Duodenal mucosa (tissue), 2 donors: ENCODE measurements at regions not wholly inside any gene's neighbourhood (a gene's known extent, or its start where the extent isn't known, plus 50 kb on each side); places are given as distances from the start of the nearest gene placed in this dataset.

ENCODE experiments used
- H3K27ac ChIP-seq: one replicate; pipeline ENCODE4 v1.7.0; 2013; ENCODE audit warnings: low read depth, low read length
- H3K27me3 ChIP-seq, 2 donors: one replicate each; pipeline ENCODE4 v1.7.0; 2013; ENCODE audit warnings: low read length in 2 of 2, control low read depth in 1 of 2; ENCODE audit not compliant: insufficient read depth in 2 of 2, control insufficient read depth in 1 of 2
- H3K36me3 ChIP-seq, 2 donors: one replicate each; pipeline ENCODE4 v1.7.0; 2013; ENCODE audit warnings: low read length in 2 of 2, control low read depth in 1 of 2; ENCODE audit not compliant: insufficient read depth in 2 of 2, control insufficient read depth in 1 of 2
- H3K4me1 ChIP-seq, 2 donors: one replicate each; pipeline ENCODE4 v1.7.0; 2013; ENCODE audit warnings: low read length in 2 of 2, control low read depth in 1 of 2; ENCODE audit not compliant: insufficient read depth in 2 of 2, control insufficient read depth in 1 of 2
- H3K4me3 ChIP-seq, 2 donors: one replicate each; pipeline ENCODE4 v1.7.0; 2013; ENCODE audit warnings: low read length in 2 of 2, low read depth in 1 of 2
- H3K9ac ChIP-seq, 2 donors: one replicate each; pipeline ENCODE4 v1.7.0; 2013; ENCODE audit warnings: low read length in 2 of 2, low read depth in 1 of 2
- H3K9me3 ChIP-seq, 2 donors: one replicate each; pipeline ENCODE4 v1.7.0; 2013; ENCODE audit warnings: low read length in 2 of 2, control low read depth in 1 of 2; ENCODE audit not compliant: control insufficient read depth in 1 of 2

- Histone ChIP-seq H3K27me3 (no peaks in the 10 kb centered on the region), H3K4me1 (no peaks in the 10 kb centered on the region), H3K4me3 (no peak overlapping the region), H3K9me3 (no peaks in the 10 kb centered on the region), H3K27ac (no peak overlapping the region), H3K9ac (no peak overlapping the region), H3K36me3 (no peaks in the 10 kb centered on the region)
These were observed 92.4 kb upstream of the WDR17 start for GRCh38 chr4:175973027-175973923.

GRCh38 chr4:175983636-175984035 is 82.0 kb upstream of the WDR17 start:
- no peak overlapping the region for H3K27ac ChIP-seq
- H3K27me3 ChIP-seq: no peaks in the 10 kb centered on the region
- no peak overlapping the region for H3K9ac ChIP-seq
- H3K4me1 ChIP-seq: no peaks in the 10 kb centered on the region
- H3K4me3 ChIP-seq: no peak overlapping the region
- H3K9me3 ChIP-seq: no peaks in the 10 kb centered on the region
- no peaks in the 10 kb centered on the region for H3K36me3 ChIP-seq

- no peak overlapping the region for H3K4me3 ChIP-seq
These were observed 79.0 kb upstream of the WDR17 start for GRCh38 chr4:175986668-175987067.

GRCh38 chr4:175988511-175988910 is 77.1 kb upstream of the WDR17 start:
- Histone ChIP-seq H3K27ac (no peak overlapping the region), H3K4me1 (no peaks in the 10 kb centered on the region)

More at GRCh38 chr4:175986668-175987067, 79.0 kb upstream of the WDR17 start:
- Histone ChIP-seq H3K9me3 (no peaks in the 10 kb centered on the region), H3K4me1 (no peaks in the 10 kb centered on the region), H3K36me3 (no peaks in the 10 kb centered on the region), H3K9ac (no peak overlapping the region), H3K27me3 (no peaks in the 10 kb centered on the region), H3K27ac (no peak overlapping the region)

GRCh38 chr4:175996206-175996605 is 69.4 kb upstream of the WDR17 start:
- H3K27ac ChIP-seq: no peak overlapping the region
- no peaks in the 10 kb centered on the region for H3K9me3 ChIP-seq
- no peaks in the 10 kb centered on the region for H3K4me1 ChIP-seq
- peaks cover 3% of the 10 kb centered on the region in 2 donors for H3K27me3 ChIP-seq
- no peak overlapping the region for H3K4me3 ChIP-seq
- no peaks in the 10 kb centered on the region for H3K36me3 ChIP-seq
- H3K9ac ChIP-seq: no peak overlapping the region

More at GRCh38 chr4:175988511-175988910, 77.1 kb upstream of the WDR17 start:
- Histone ChIP-seq H3K4me3 (no peak overlapping the region), H3K27me3 (no peaks in the 10 kb centered on the region), H3K9me3 (no peaks in the 10 kb centered on the region), H3K9ac (no peak overlapping the region), H3K36me3 (no peaks in the 10 kb centered on the region)

- Histone ChIP-seq H3K27ac (no peak overlapping the region), H3K27me3 (peaks cover 8 to 11% of the 10 kb centered on the region in 2 donors), H3K36me3 (no peaks in the 10 kb centered on the region), H3K9me3 (no peaks in the 10 kb centered on the region), H3K9ac (no peak overlapping the region), H3K4me3 (no peak overlapping the region), H3K4me1 (peaks cover 0 to 4% of the 10 kb centered on the region in 2 donors)
These were observed 68.3 kb upstream of the WDR17 start for GRCh38 chr4:175997291-175997690.

GRCh38 chr4:175998782-175999181 is 66.9 kb upstream of the WDR17 start:
- Histone ChIP-seq H3K4me1 (peaks cover 0 to 4% of the 10 kb centered on the region in 2 donors), H3K9me3 (no peaks in the 10 kb centered on the region), H3K4me3 (no peak overlapping the region), H3K36me3 (no peaks in the 10 kb centered on the region), H3K9ac (no peak overlapping the region), H3K27ac (no peak overlapping the region), H3K27me3 (peaks cover 8 to 15% of the 10 kb centered on the region in 2 donors)

GRCh38 chr4:175999944-176000343 is 65.7 kb upstream of the WDR17 start:
- Histone ChIP-seq H3K4me1 (peaks cover 0 to 4% of the 10 kb centered on the region in 2 donors), H3K27me3 (peaks cover 8 to 15% of the 10 kb centered on the region in 2 donors), H3K4me3 (no peak overlapping the region), H3K9ac (no peak overlapping the region), H3K27ac (no peak overlapping the region), H3K9me3 (no peaks in the 10 kb centered on the region), H3K36me3 (no peaks in the 10 kb centered on the region)

GRCh38 chr4:176001151-176002006 is 64.3 kb upstream of the WDR17 start:
- peaks cover 8 to 15% of the 10 kb centered on the region in 2 donors for H3K27me3 ChIP-seq
- H3K9me3 ChIP-seq: no peaks in the 10 kb centered on the region
- H3K4me1 ChIP-seq: peaks cover 0 to 4% of the 10 kb centered on the region in 2 donors
- no peaks in the 10 kb centered on the region for H3K36me3 ChIP-seq
- H3K27ac ChIP-seq: no peak overlapping the region
- H3K4me3 ChIP-seq: peak overlapping the region; percentile 51 to 61
- H3K9ac ChIP-seq: no peak overlapping the region
